K562 (cell line): ENCODE measurements at regions not wholly inside any gene's neighbourhood (a gene's known extent, or its start where the extent isn't known, plus 50 kb on each side); places are given as distances from the start of the nearest gene placed in this dataset.

ENCODE experiments used
- ARID2 ChIP-seq: fragments of 450-650 bp; IDR thresholded peaks from 2 replicates; pipeline ENCODE4 v1.6.1; 2017; ENCODE audit warnings: antibody characterized with exemption, mild to moderate bottlenecking
- CHD2 ChIP-seq: IDR thresholded peaks from 2 replicates; pipeline ENCODE4 v1.6.1; 2011; ENCODE audit warnings: low read depth, low read length
- EP300 ChIP-seq: IDR thresholded peaks from 2 replicates; pipeline ENCODE4 v1.6.1; 2012; ENCODE audit warnings: low read length, improper control_type of control experiment
- KAT2B ChIP-seq: IDR thresholded peaks from one replicate; pipeline ENCODE4 v1.6.1; 2012; ENCODE audit warnings: low read depth, mild to moderate bottlenecking, control low read depth, inconsistent platforms, low read length, moderate library complexity
- MXI1 ChIP-seq: IDR thresholded peaks from 2 replicates; pipeline ENCODE4 v1.6.1; 2011; ENCODE audit warnings: low read depth, mild to moderate bottlenecking, improper control_type of control experiment, low read length
- NR2C2 ChIP-seq, 2 experiments: fragments of 200-800 bp in 1 of 2; sonication (Bioruptor generic) in 1 of 2; sonication (generic) in 1 of 2; formaldehyde crosslinking in 1 of 2; IDR thresholded peaks; 2 replicates each; pipeline versions ENCODE4 v1.6.1 to v1.8.0; 2016 to 2022; ENCODE audit warnings: mild to moderate bottlenecking in 1 of 2, missing compliant biosample characterization in 1 of 2, missing genetic modification characterization in 1 of 2, missing genetic modification reagents in 1 of 2
- PTTG1 ChIP-seq: fragments of 450-650 bp; IDR thresholded peaks from 2 replicates; pipeline ENCODE4 v1.6.1; 2016; ENCODE audit warnings: low read depth, mild to moderate bottlenecking, missing genetic modification characterization, missing compliant biosample characterization
- RAD21 ChIP-seq, 2 experiments: fragments of 250-450 bp in 1 of 2; fragments of 450-650 bp in 1 of 2; sonication (Bioruptor Pico) in 1 of 2; formaldehyde crosslinking in 1 of 2; IDR thresholded peaks in 1 of 2; conservative IDR thresholded peaks in 1 of 2; 2 replicates each; pipeline versions ENCODE4 v1.4.0 to v1.8.0; 2020 to 2022; ENCODE audit warnings: mild to moderate bottlenecking in 2 of 2, moderate library complexity in 1 of 2
- SMARCA4 ChIP-seq: fragments of 450-650 bp; IDR thresholded peaks from 2 replicates; pipeline ENCODE4 v1.6.1; 2016
- TARDBP ChIP-seq: fragments of 450-650 bp; IDR thresholded peaks from 2 replicates; pipeline ENCODE4 v1.6.1; 2016
- ZKSCAN1 ChIP-seq: fragments of 150-350 bp; IDR thresholded peaks from 2 replicates; pipeline ENCODE4 v1.6.1; 2016; ENCODE audit warnings: low read depth, low read length
- TF ChIP-seq, protein P1 (sequence below), 3 experiments: IDR thresholded peaks in 2 of 3; conservative IDR thresholded peaks in 1 of 3; 2 replicates each; pipeline ENCODE4 v1.5.1; 2011 to 2012; ENCODE audit warnings: low read length in 3 of 3, mild to moderate bottlenecking in 3 of 3, control low read depth in 2 of 3, improper control_type of control experiment in 1 of 3, inconsistent platforms in 1 of 3, low read depth in 1 of 3, mixed read lengths in 1 of 3, moderate library complexity in 1 of 3; ENCODE audit not compliant: insufficient read depth in 2 of 3
- TF ChIP-seq, protein P2 (sequence below): fragments of 450-650 bp; IDR thresholded peaks from 2 replicates; pipeline ENCODE4 v1.6.1; 2018; ENCODE audit not compliant: partially characterized antibody
- TF ChIP-seq, protein P3 (sequence below): fragments of 450-650 bp; IDR thresholded peaks from 2 replicates; pipeline ENCODE4 v1.6.1; 2016; ENCODE audit warnings: low read depth

DNA sequence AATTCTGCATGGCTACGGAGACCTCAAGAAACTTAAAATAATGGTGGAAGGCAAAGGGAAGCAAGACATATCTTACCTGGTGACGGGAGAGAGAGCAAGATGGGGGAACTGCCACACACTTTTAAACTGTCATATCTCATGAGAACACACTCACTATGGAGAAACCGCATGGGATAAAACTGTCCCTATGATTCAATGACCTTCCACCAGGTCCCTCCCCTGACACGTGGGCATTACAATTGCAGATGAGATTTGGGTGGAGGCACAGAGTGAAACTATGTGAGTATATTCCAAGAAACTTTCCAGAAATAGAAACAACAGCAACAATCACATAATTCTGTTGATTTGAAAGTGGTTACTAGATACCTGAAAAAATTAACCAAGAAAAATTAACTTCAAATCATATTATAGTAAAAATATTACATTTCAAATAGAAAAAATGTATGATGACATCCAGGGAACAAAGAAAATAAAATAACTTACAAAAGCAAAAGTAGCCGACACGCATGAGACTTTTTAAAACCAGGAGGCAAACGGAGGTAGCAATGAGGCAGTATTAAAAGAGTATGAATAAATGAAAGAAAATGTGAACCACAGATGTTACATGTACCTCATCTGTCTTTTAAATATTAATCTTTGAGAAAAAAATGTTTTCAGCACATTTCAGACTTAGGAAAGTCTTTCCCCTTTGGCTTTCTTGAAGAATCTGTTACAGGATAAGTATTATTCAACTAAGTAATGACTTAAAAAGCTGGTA, 879.5 kb downstream of the TECRL start:
- TF ChIP-seq EP300 (no peak), NR2C2 (CRISPR knock-in tag; IDR thresholded peaks at IDR 0.05) (no peak), NR2C2 (tag; IDR thresholded peaks at IDR 0.05) (no peak), RAD21 (CRISPR knock-in tag; conservative IDR thresholded peaks at IDR 0.05 in 1 of 2, IDR thresholded peaks at IDR 0.05 in 1 of 2) (no peak), ARID2 (no peak), KAT2B (no peak), CHD2 (no peak), PTTG1 (no peak), MXI1 (no peak), ZKSCAN1 (no peak), TARDBP (no peak), SMARCA4 (no peak)
- TF ChIP-seq, protein P1, sequence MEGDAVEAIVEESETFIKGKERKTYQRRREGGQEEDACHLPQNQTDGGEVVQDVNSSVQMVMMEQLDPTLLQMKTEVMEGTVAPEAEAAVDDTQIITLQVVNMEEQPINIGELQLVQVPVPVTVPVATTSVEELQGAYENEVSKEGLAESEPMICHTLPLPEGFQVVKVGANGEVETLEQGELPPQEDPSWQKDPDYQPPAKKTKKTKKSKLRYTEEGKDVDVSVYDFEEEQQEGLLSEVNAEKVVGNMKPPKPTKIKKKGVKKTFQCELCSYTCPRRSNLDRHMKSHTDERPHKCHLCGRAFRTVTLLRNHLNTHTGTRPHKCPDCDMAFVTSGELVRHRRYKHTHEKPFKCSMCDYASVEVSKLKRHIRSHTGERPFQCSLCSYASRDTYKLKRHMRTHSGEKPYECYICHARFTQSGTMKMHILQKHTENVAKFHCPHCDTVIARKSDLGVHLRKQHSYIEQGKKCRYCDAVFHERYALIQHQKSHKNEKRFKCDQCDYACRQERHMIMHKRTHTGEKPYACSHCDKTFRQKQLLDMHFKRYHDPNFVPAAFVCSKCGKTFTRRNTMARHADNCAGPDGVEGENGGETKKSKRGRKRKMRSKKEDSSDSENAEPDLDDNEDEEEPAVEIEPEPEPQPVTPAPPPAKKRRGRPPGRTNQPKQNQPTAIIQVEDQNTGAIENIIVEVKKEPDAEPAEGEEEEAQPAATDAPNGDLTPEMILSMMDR (IDR thresholded peaks at IDR 0.05 in 2 of 3, conservative IDR thresholded peaks at IDR 0.05 in 1 of 3; ENCODE audit: insufficient read depth in 2 of 3, low read depth in 1 of 3, low read length in 3 of 3), result no peak
- TF ChIP-seq, protein P2, sequence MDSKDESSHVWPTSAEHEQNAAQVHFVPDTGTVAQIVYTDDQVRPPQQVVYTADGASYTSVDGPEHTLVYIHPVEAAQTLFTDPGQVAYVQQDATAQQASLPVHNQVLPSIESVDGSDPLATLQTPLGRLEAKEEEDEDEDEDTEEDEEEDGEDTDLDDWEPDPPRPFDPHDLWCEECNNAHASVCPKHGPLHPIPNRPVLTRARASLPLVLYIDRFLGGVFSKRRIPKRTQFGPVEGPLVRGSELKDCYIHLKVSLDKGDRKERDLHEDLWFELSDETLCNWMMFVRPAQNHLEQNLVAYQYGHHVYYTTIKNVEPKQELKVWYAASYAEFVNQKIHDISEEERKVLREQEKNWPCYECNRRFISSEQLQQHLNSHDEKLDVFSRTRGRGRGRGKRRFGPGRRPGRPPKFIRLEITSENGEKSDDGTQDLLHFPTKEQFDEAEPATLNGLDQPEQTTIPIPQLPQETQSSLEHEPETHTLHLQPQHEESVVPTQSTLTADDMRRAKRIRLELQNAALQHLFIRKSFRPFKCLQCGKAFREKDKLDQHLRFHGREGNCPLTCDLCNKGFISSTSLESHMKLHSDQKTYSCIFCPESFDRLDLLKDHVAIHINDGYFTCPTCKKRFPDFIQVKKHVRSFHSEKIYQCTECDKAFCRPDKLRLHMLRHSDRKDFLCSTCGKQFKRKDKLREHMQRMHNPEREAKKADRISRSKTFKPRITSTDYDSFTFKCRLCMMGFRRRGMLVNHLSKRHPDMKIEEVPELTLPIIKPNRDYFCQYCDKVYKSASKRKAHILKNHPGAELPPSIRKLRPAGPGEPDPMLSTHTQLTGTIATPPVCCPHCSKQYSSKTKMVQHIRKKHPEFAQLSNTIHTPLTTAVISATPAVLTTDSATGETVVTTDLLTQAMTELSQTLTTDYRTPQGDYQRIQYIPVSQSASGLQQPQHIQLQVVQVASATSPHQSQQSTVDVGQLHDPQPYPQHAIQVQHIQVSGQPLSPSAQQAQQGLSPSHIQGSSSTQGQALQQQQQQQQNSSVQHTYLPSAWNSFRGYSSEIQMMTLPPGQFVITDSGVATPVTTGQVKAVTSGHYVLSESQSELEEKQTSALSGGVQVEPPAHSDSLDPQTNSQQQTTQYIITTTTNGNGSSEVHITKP, result no peak
- TF ChIP-seq, protein P3, sequence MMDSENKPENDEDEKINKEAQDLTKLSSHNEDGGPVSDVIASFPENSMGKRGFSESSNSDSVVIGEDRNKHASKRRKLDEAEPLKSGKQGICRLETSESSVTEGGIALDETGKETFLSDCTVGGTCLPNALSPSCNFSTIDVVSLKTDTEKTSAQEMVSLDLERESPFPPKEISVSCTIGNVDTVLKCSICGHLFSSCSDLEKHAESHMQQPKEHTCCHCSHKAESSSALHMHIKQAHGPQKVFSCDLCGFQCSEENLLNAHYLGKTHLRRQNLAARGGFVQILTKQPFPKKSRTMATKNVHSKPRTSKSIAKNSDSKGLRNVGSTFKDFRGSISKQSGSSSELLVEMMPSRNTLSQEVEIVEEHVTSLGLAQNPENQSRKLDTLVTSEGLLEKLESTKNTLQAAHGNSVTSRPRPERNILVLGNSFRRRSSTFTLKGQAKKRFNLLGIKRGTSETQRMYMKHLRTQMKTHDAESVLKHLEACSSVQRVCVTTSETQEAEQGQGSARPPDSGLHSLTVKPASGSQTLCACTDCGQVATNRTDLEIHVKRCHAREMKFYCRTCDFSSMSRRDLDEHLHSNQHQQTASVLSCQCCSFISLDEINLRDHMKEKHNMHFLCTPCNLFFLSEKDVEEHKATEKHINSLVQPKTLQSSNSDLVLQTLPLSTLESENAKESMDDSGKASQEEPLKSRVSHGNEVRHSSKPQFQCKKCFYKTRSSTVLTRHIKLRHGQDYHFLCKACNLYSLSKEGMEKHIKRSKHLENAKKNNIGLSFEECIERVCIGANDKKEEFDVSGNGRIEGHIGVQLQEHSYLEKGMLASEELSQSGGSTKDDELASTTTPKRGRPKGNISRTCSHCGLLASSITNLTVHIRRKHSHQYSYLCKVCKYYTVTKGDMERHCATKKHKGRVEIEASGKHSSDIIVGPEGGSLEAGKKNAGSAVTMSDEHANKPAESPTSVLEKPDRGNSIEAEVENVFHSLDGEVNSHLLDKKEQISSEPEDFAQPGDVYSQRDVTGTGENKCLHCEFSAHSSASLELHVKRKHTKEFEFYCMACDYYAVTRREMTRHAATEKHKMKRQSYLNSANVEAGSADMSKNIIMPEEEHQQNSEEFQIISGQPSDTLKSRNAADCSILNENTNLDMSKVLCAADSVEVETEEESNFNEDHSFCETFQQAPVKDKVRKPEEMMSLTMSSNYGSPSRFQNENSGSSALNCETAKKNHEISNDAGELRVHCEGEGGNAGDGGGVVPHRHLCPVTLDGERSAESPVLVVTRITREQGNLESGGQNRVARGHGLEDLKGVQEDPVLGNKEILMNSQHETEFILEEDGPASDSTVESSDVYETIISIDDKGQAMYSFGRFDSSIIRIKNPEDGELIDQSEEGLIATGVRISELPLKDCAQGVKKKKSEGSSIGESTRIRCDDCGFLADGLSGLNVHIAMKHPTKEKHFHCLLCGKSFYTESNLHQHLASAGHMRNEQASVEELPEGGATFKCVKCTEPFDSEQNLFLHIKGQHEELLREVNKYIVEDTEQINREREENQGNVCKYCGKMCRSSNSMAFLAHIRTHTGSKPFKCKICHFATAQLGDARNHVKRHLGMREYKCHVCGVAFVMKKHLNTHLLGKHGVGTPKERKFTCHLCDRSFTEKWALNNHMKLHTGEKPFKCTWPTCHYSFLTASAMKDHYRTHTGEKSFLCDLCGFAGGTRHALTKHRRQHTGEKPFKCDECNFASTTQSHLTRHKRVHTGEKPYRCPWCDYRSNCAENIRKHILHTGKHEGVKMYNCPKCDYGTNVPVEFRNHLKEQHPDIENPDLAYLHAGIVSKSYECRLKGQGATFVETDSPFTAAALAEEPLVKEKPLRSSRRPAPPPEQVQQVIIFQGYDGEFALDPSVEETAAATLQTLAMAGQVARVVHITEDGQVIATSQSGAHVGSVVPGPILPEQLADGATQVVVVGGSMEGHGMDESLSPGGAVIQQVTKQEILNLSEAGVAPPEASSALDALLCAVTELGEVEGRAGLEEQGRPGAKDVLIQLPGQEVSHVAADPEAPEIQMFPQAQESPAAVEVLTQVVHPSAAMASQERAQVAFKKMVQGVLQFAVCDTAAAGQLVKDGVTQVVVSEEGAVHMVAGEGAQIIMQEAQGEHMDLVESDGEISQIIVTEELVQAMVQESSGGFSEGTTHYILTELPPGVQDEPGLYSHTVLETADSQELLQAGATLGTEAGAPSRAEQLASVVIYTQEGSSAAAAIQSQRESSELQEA, result no peak
